ENCODE measurements at regions not wholly inside any gene's neighbourhood (a gene's known extent, or its start where the extent isn't known, plus 50 kb on each side); places are given as distances from the start of the nearest gene placed in this dataset.

DNA sequence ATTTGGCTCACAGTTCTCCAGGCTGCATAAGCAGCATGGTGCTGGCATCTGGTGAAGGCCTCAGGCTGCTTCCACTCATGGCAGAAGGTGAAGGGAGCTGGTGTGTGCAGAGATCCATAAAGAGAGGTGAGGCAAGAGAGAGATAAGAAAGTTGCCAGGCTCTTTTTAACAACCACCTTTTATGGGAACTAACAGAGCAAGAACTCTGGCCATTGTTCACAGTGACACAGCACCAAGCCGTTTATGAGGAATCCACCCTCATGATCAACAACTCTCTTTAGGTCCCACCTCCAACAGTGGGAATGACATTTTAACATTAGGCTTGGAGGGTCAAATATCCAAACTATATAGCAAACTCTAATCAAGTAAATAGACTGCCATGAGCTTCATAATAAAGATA lies 557.2 kb upstream of the SUCLG2 start:
- Histone ChIP-seq H3K4me3 (ENCODE audit: low read length in 2 of 2) (no peak overlapping the region), H3K36me3 (ENCODE audit: insufficient read depth, low read length) (no peaks in the 10 kb centered on the region), H3K9me3 (ENCODE audit: control insufficient read depth in 1 of 2, low read length in 2 of 2) (no peaks in the 10 kb centered on the region), H3K27ac (ENCODE audit: low read depth, low read length) (no peak overlapping the region), H3K4me1 (ENCODE audit: insufficient read depth, low read length) (no peaks in the 10 kb centered on the region), H3K27me3 (ENCODE audit: insufficient read depth, low read length) (no peaks in the 10 kb centered on the region)
- Mint-ChIP-seq H3K27ac (no peak overlapping the region), H3K4me3 (no peak overlapping the region), H3K36me3 (peaks cover 11 to 23% of the 10 kb centered on the region in 2 donors), H3K4me1 (no peaks in the 10 kb centered on the region), H3K27me3 (no peaks in the 10 kb centered on the region), H3K9me3 (peaks cover 0 to 9% (median under 1%) of the 10 kb centered on the region in 8 donors)
- ChIA-PET CTCF (ENCODE audit: partially characterized antibody) (interaction anchor here (0.6 kb wide), 1 partner anchor 1782 kb away, joined by 4 read pairs; no protein-coding TSS in a partner anchor), POLR2A (ENCODE audit: partially characterized antibody) (no interaction called here)
- intact Hi-C loops (cut with micrococcal nuclease), result no loop called here
- no peak for DNase-seq

DNA sequence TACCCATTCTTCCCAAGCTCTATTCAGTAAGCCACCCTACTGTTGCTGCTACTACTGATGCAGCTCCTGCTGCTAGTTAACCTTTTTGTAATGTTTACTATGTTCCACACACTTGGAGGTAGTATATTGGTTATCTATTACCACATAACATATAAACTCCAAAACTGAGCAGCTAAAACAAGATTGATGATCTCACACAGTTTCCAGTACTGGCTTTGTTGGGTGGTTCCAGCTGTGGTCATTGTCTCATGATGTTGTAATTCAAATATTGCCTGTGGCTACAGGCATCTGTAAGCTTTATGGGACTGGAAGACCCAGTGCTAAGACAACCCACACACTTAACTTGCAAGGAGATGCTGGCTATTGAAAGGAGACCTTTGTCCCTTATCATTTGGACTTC lies 556.2 kb upstream of the SUCLG2 start:
- intact Hi-C loops (cut with micrococcal nuclease), result no loop called here
- POLR2A ChIA-PET (ENCODE audit: partially characterized antibody), result no interaction called here

DNA sequence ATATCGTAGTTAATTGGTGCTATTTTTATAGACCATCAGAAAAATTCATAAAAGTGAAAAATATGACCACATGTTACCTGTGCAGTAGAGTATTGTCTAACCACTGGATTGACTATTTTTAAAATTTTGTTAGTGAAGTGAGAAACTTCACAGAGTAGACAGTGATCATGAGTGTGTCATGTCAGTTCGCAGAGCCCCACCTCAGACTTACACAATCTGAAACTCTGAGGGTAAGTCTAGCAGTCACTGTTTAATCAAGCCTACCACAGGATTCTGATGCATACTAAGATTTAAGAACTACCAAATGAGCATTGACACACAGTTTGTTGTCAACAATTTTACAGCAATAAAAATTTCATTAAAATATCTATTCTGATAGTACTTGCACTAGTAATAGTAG lies 552.9 kb upstream of the SUCLG2 start:
- no peak for DNase-seq
- H3K4me1 Mint-ChIP-seq, result no peaks in the 10 kb centered on the region
- H3K27me3 ChIP-seq (ENCODE audit: insufficient read depth, low read length), result no peaks in the 10 kb centered on the region
- H3K27me3 Mint-ChIP-seq, result no peaks in the 10 kb centered on the region
- no peak overlapping the region for H3K27ac ChIP-seq (ENCODE audit: low read depth, low read length)
- peaks cover 0 to 15% (median 7%) of the 10 kb centered on the region in 8 donors for H3K9me3 Mint-ChIP-seq
- H3K9me3 ChIP-seq (ENCODE audit: control insufficient read depth in 1 of 2, low read length in 2 of 2), result no peaks in the 10 kb centered on the region
- CTCF ChIA-PET (ENCODE audit: partially characterized antibody), result no interaction called here
- no peak overlapping the region for H3K4me3 Mint-ChIP-seq
- intact Hi-C loops (cut with micrococcal nuclease), result no loop called here
- no peaks in the 10 kb centered on the region for H3K4me1 ChIP-seq (ENCODE audit: insufficient read depth, low read length)
- H3K27ac Mint-ChIP-seq, result no peak overlapping the region
- no peaks in the 10 kb centered on the region for H3K36me3 ChIP-seq (ENCODE audit: insufficient read depth, low read length)
- H3K4me3 ChIP-seq (ENCODE audit: low read length in 2 of 2), result no peak overlapping the region
- POLR2A ChIA-PET (ENCODE audit: partially characterized antibody), result no interaction called here
- H3K36me3 Mint-ChIP-seq, result peaks cover 16 to 38% of the 10 kb centered on the region in 2 donors

More for the DNA sequence above, 556.2 kb upstream of the SUCLG2 start:
- Histone ChIP-seq H3K4me3 (ENCODE audit: low read length in 2 of 2) (no peak overlapping the region), H3K27ac (ENCODE audit: low read depth, low read length) (no peak overlapping the region), H3K4me1 (ENCODE audit: insufficient read depth, low read length) (no peaks in the 10 kb centered on the region), H3K36me3 (ENCODE audit: insufficient read depth, low read length) (no peaks in the 10 kb centered on the region), H3K27me3 (ENCODE audit: insufficient read depth, low read length) (no peaks in the 10 kb centered on the region), H3K9me3 (ENCODE audit: control insufficient read depth in 1 of 2, low read length in 2 of 2) (no peaks in the 10 kb centered on the region)
- no peak overlapping the region for H3K4me3 Mint-ChIP-seq
- H3K4me1 Mint-ChIP-seq, result no peaks in the 10 kb centered on the region
- DNase-seq, result no peak
- H3K36me3 Mint-ChIP-seq, result peaks cover 11 to 23% of the 10 kb centered on the region in 2 donors
- no peak overlapping the region for H3K27ac Mint-ChIP-seq
- CTCF ChIA-PET (ENCODE audit: partially characterized antibody), result no interaction called here
- H3K27me3 Mint-ChIP-seq, result no peaks in the 10 kb centered on the region
- H3K9me3 Mint-ChIP-seq, result peaks cover 0 to 9% (median 0%) of the 10 kb centered on the region in 8 donors

DNA sequence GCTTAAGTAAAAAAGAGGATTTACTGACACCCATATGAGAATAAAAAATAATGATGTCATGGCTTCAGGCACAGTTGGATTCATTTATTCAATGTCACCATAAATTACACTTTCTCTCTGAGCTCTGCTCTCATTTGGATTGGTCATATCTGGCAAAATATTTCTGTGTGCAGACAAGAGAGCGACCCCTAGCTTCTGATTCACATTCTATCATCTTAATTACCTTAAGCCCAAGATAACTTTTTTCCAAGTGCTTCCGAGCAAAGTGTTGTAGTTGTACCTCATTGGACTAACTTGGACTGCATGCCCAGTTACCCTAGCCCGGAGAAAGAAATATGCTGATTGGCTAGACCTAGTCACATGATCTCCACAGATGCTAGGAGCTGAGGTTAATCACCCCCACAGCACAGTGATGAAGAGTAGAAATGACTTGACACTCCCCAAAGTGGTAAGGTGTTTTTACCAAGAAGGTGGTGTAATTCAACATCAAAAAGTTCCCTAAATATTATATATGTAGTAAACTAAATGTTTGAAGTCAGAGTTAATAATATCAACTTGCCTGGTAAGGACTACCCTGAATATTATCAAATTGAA lies 552.2 kb upstream of the SUCLG2 start:
- no peaks in the 10 kb centered on the region for H3K27me3 Mint-ChIP-seq

DNA sequence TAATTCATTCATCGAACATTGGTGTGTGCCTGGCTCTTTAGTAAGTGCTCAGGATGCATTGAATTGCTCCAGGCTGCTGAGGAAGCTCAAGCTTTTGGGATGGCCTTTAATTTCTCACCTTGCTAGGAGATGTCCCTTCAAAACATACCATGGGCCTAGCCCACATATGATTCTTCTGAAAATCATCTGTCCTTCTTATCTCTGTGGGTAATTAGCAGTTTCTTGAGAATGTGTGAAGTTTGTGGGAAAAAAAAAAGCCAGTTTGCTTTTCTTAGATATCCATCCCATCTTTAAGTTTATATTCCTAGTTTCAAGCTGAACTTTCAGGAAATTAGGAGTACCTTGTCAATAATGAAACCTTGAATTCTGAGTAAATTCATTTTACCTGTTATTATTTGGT lies 532.3 kb upstream of the SUCLG2 start:
- H3K9me3 Mint-ChIP-seq, result peaks cover 0 to 16% (median 9%) of the 10 kb centered on the region in 8 donors
- H3K9me3 ChIP-seq (ENCODE audit: control insufficient read depth in 1 of 2, low read length in 2 of 2), result no peaks in the 10 kb centered on the region
- no peaks in the 10 kb centered on the region for H3K27me3 ChIP-seq (ENCODE audit: insufficient read depth, low read length)
- no peaks in the 10 kb centered on the region for H3K27me3 Mint-ChIP-seq
- H3K27ac Mint-ChIP-seq, result peak overlapping the region in 1 of 7 donors; percentile 19
- no peak overlapping the region for H3K4me3 ChIP-seq (ENCODE audit: low read length in 2 of 2)
- CTCF ChIA-PET (ENCODE audit: partially characterized antibody), result no interaction called here
- H3K4me1 ChIP-seq (ENCODE audit: insufficient read depth, low read length), result no peaks in the 10 kb centered on the region
- peaks cover 24 to 31% of the 10 kb centered on the region in 2 donors for H3K36me3 Mint-ChIP-seq
- no peaks in the 10 kb centered on the region for H3K4me1 Mint-ChIP-seq
- no peak for DNase-seq
- POLR2A ChIA-PET (ENCODE audit: partially characterized antibody), result no interaction called here
- no peak overlapping the region for H3K4me3 Mint-ChIP-seq
- intact Hi-C loops (cut with micrococcal nuclease), result no loop called here
- no peaks in the 10 kb centered on the region for H3K36me3 ChIP-seq (ENCODE audit: insufficient read depth, low read length)
- H3K27ac ChIP-seq (ENCODE audit: low read depth, low read length), result no peak overlapping the region

More for the DNA sequence above, 552.2 kb upstream of the SUCLG2 start:
- Histone ChIP-seq H3K9me3 (ENCODE audit: control insufficient read depth in 1 of 2, low read length in 2 of 2) (no peaks in the 10 kb centered on the region), H3K36me3 (ENCODE audit: insufficient read depth, low read length) (no peaks in the 10 kb centered on the region), H3K4me3 (ENCODE audit: low read length in 2 of 2) (no peak overlapping the region), H3K27ac (ENCODE audit: low read depth, low read length) (no peak overlapping the region), H3K27me3 (ENCODE audit: insufficient read depth, low read length) (no peaks in the 10 kb centered on the region), H3K4me1 (ENCODE audit: insufficient read depth, low read length) (no peaks in the 10 kb centered on the region)
- intact Hi-C loops (cut with micrococcal nuclease), result no loop called here
- Mint-ChIP-seq H3K9me3 (peaks cover 0 to 16% (median 8%) of the 10 kb centered on the region in 8 donors), H3K4me3 (no peak overlapping the region), H3K36me3 (peaks cover 16 to 35% of the 10 kb centered on the region in 2 donors), H3K4me1 (no peaks in the 10 kb centered on the region), H3K27ac (no peak overlapping the region)
- no peak for DNase-seq
- CTCF ChIA-PET (ENCODE audit: partially characterized antibody), result no interaction called here
- POLR2A ChIA-PET (ENCODE audit: partially characterized antibody), result no interaction called here

DNA sequence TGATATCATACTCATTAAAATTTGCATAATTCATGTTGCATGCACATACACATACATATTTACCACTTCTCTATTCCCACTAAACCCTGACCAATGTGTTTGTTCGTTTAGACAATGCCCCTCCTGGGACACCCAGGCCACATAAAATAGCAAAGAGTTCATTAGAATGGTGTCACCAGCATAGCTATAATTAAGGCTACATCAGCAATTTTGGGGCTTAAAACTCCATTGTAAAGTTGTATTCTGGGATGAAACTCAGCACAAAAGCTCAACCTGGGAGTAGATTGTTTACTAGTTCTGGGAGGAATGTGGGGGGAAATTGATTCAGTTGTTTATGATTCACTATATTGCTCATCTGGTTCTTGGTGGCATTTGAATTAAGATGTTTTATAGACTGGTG lies 522.2 kb upstream of the SUCLG2 start:
- peaks cover 0 to 13% of the 10 kb centered on the region in 2 donors for H3K9me3 ChIP-seq (ENCODE audit: control insufficient read depth in 1 of 2, low read length in 2 of 2)
- peaks cover 0 to under 1% (median 0%) of the 10 kb centered on the region in 4 donors for H3K4me1 Mint-ChIP-seq
- no peaks in the 10 kb centered on the region for H3K27me3 Mint-ChIP-seq
- H3K4me1 ChIP-seq (ENCODE audit: insufficient read depth, low read length), result no peaks in the 10 kb centered on the region
- no peak overlapping the region for H3K27ac ChIP-seq (ENCODE audit: low read depth, low read length)
- DNase-seq, result no peak
- H3K27ac Mint-ChIP-seq, result no peak overlapping the region
- no peaks in the 10 kb centered on the region for H3K36me3 ChIP-seq (ENCODE audit: insufficient read depth, low read length)
- intact Hi-C loops (cut with micrococcal nuclease), result no loop called here
- no peak overlapping the region for H3K4me3 ChIP-seq (ENCODE audit: low read length in 2 of 2)
- H3K4me3 Mint-ChIP-seq, result no peak overlapping the region
- POLR2A ChIA-PET (ENCODE audit: partially characterized antibody), result no interaction called here
- peaks cover 2 to 44% (median 38%) of the 10 kb centered on the region in 8 donors for H3K9me3 Mint-ChIP-seq
- peaks cover 19 to 49% of the 10 kb centered on the region in 2 donors for H3K36me3 Mint-ChIP-seq
- CTCF ChIA-PET (ENCODE audit: partially characterized antibody), result no interaction called here
- H3K27me3 ChIP-seq (ENCODE audit: insufficient read depth, low read length), result no peaks in the 10 kb centered on the region

DNA sequence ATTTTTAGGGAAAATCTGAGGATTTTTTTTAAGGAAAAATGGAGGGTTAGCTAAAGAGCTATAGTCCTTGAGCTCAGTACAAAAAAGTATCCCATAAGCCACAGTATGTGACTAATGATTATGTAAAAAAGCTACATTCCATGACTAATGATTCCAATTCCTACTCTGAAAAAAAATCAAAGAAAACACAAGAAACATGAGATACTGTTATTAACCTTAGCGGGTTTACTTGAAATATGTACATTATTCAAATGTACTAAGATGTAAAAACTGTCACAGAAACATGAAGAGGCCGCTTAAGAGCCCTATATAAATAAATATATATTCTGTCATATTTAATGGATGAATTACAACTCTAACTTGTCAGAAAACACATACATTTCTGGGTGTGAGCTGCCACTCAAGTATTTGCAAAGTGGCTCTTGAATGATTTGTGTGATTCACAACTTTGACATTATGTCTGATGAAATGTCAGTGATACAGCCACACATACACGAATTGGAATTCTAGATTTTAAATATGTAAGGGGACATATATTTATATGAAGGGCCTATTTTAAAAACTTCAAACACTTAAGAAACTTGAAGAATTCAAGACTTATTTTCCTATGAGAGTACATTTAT lies 518.7 kb upstream of the SUCLG2 start:
- Histone ChIP-seq H3K36me3 (ENCODE audit: insufficient read depth, low read length) (no peaks in the 10 kb centered on the region), H3K27me3 (ENCODE audit: insufficient read depth, low read length) (no peaks in the 10 kb centered on the region), H3K27ac (ENCODE audit: low read depth, low read length) (no peak overlapping the region), H3K9me3 (ENCODE audit: control insufficient read depth in 1 of 2, low read length in 2 of 2) (peaks cover 0 to 22% of the 10 kb centered on the region in 2 donors), H3K4me1 (ENCODE audit: insufficient read depth, low read length) (no peaks in the 10 kb centered on the region), H3K4me3 (ENCODE audit: low read length in 2 of 2) (no peak overlapping the region)
- POLR2A ChIA-PET (ENCODE audit: partially characterized antibody), result no interaction called here
- Mint-ChIP-seq H3K27me3 (no peaks in the 10 kb centered on the region), H3K9me3 (peaks cover 2 to 75% (median 60%) of the 10 kb centered on the region in 8 donors), H3K36me3 (peaks cover 36 to 60% of the 10 kb centered on the region in 2 donors), H3K4me3 (no peak overlapping the region), H3K27ac (no peak overlapping the region), H3K4me1 (no peaks in the 10 kb centered on the region)
- DNase-seq, result no peak
- CTCF ChIA-PET (ENCODE audit: partially characterized antibody), result no interaction called here
- intact Hi-C loops (cut with micrococcal nuclease), result no loop called here

Data from CD4-positive, alpha-beta memory T cell (primary cell).